ENCODE measurements at regions not wholly inside any gene's neighbourhood (a gene's known extent, or its start where the extent isn't known, plus 50 kb on each side); places are given as distances from the start of the nearest gene placed in this dataset.

DNA sequence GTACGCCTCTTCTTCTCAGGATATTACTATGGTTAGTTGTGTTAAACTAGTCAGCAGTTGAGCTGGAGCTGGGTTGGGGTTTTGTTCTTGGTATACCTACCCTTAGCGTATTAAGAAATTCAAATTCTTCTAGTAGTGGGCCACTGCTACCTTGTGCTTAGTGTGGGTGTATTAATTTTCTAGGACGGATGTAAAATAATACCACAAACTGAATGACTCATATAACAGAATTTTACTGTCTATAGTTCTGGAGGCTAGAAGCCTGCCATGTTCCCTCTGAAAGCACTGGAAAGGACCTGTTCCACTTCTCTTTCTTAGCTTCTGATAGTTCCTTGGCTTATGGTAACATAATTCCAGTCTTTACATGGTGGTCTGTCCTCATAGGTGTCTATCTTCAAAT, 1274.7 kb downstream of the ADGRL3 start:
- peaks cover 8% of the 10 kb centered on the region for H3K4me1 ChIP-seq (ENCODE audit: control insufficient read depth, insufficient read depth, low read length)
- no peaks in the 10 kb centered on the region for H3K27me3 ChIP-seq (ENCODE audit: control insufficient read depth, insufficient read depth, low read length, poor library complexity, severe bottlenecking)
- no peak overlapping the region for H3K9ac ChIP-seq (ENCODE audit: extremely low read depth, low read length, poor library complexity, severe bottlenecking)
- Mint-ChIP-seq H3K9me3 (no peaks in the 10 kb centered on the region), H3K36me3 (ENCODE audit: low read depth) (no peaks in the 10 kb centered on the region), H3K27me3 (ENCODE audit: insufficient read depth) (no peaks in the 10 kb centered on the region), H3K4me1 (peaks cover 9% of the 10 kb centered on the region), H3K4me3 (no peak overlapping the region), H3K27ac (no peak overlapping the region)
- H3K36me3 ChIP-seq (ENCODE audit: control insufficient read depth, insufficient read depth, low read length): no peaks in the 10 kb centered on the region
- no peaks in the 10 kb centered on the region for H3K9me3 ChIP-seq (ENCODE audit: control insufficient read depth, low read length)
- TF ChIP-seq, protein P1, sequence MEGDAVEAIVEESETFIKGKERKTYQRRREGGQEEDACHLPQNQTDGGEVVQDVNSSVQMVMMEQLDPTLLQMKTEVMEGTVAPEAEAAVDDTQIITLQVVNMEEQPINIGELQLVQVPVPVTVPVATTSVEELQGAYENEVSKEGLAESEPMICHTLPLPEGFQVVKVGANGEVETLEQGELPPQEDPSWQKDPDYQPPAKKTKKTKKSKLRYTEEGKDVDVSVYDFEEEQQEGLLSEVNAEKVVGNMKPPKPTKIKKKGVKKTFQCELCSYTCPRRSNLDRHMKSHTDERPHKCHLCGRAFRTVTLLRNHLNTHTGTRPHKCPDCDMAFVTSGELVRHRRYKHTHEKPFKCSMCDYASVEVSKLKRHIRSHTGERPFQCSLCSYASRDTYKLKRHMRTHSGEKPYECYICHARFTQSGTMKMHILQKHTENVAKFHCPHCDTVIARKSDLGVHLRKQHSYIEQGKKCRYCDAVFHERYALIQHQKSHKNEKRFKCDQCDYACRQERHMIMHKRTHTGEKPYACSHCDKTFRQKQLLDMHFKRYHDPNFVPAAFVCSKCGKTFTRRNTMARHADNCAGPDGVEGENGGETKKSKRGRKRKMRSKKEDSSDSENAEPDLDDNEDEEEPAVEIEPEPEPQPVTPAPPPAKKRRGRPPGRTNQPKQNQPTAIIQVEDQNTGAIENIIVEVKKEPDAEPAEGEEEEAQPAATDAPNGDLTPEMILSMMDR (conservative IDR thresholded peaks at IDR 0.05): no peak
- no peak for DNase-seq
- H3K4me3 ChIP-seq (ENCODE audit: low read length): no peak overlapping the region
- 98% methylated on average over 2 of the region's 3 CpGs; no CpG with 5 or more reads in 1 of the 2 experiments for WGBS, 2 experiments (ENCODE audit: insufficient coverage in 1 of 2, insufficient read length in 1 of 2)
- no peak overlapping the region for H3K27ac ChIP-seq (ENCODE audit: low read depth, low read length)

DNA sequence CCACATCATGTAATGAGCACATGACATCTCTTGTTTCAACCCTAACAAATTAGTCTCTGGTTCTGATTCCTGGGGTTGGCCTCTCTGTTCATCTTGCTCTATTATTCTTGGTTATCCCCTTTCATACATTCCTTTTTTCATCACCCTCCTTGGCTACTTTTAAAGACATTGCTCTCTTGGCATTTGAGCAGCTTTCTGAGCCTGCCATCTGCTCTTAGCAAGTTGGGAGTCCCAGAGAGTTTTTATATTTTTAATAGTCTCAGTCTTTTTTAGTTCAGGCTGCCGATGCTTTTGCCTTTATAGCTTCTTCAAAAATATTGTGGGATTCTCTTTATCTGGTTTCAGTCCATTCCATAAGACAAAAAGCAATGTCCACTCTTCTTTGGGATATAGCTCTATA, 1270.9 kb downstream of the ADGRL3 start:
- Mint-ChIP-seq H3K9me3 (no peaks in the 10 kb centered on the region), H3K4me1 (peaks cover 7% of the 10 kb centered on the region), H3K36me3 (ENCODE audit: low read depth) (no peaks in the 10 kb centered on the region), H3K27me3 (ENCODE audit: insufficient read depth) (no peaks in the 10 kb centered on the region), H3K27ac (no peak overlapping the region), H3K4me3 (no peak overlapping the region)
- H3K36me3 ChIP-seq (ENCODE audit: control insufficient read depth, insufficient read depth, low read length): no peaks in the 10 kb centered on the region
- TF ChIP-seq, protein P1 (conservative IDR thresholded peaks at IDR 0.05): no peak
- H3K9me3 ChIP-seq (ENCODE audit: control insufficient read depth, low read length): no peaks in the 10 kb centered on the region
- H3K4me3 ChIP-seq (ENCODE audit: low read length): no peak overlapping the region
- WGBS, 2 experiments (ENCODE audit: insufficient coverage in 1 of 2, insufficient read length in 1 of 2): 82% methylated on average over 1 of the region's 1 CpG; no CpG with 5 or more reads in 1 of the 2 experiments
- DNase-seq: no peak
- H3K27ac ChIP-seq (ENCODE audit: low read depth, low read length): no peak overlapping the region
- H3K27me3 ChIP-seq (ENCODE audit: control insufficient read depth, insufficient read depth, low read length, poor library complexity, severe bottlenecking): no peaks in the 10 kb centered on the region
- no peak overlapping the region for H3K9ac ChIP-seq (ENCODE audit: extremely low read depth, low read length, poor library complexity, severe bottlenecking)
- peaks cover 6% of the 10 kb centered on the region for H3K4me1 ChIP-seq (ENCODE audit: control insufficient read depth, insufficient read depth, low read length)

DNA sequence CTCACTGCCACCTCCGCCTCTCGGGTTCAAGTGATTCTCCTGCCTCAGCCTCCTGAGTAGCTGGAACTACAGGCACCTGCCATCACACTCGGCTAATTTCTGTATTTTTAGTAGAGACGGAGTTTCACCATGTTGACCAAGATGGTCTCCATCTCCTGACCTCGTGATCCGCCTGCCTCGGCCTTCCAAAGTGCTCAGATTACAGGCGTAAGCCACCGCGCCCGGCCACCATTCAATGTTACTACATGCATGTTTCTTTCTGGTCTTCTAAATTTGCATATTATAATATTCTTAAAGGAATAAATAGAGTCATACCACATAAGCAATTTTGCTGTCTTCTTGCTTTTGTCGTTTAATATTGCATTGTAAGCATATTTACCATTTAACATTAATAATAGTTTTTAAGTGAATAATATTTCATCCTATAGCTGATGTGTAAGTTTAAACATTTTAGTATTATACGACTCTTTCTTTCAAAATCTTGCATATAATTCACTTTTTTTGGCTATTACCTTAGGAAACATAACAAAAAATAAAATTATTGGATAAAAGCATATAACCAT, 1270.4 kb downstream of the ADGRL3 start:
- Mint-ChIP-seq H3K36me3 (ENCODE audit: low read depth) (no peaks in the 10 kb centered on the region), H3K27ac (no peak overlapping the region), H3K9me3 (no peaks in the 10 kb centered on the region), H3K4me3 (no peak overlapping the region), H3K4me1 (peaks cover 2% of the 10 kb centered on the region), H3K27me3 (ENCODE audit: insufficient read depth) (no peaks in the 10 kb centered on the region)
- no peak overlapping the region for H3K4me3 ChIP-seq (ENCODE audit: low read length)
- H3K27me3 ChIP-seq (ENCODE audit: control insufficient read depth, insufficient read depth, low read length, poor library complexity, severe bottlenecking): no peaks in the 10 kb centered on the region
- WGBS, 2 experiments (ENCODE audit: insufficient coverage in 1 of 2, insufficient read length in 1 of 2): 94 to 96% methylated on average over 5 to 9 of the region's 13 CpGs
- H3K36me3 ChIP-seq (ENCODE audit: control insufficient read depth, insufficient read depth, low read length): no peaks in the 10 kb centered on the region
- no peaks in the 10 kb centered on the region for H3K9me3 ChIP-seq (ENCODE audit: control insufficient read depth, low read length)
- no peak overlapping the region for H3K9ac ChIP-seq (ENCODE audit: extremely low read depth, low read length, poor library complexity, severe bottlenecking)
- TF ChIP-seq, protein P1 (conservative IDR thresholded peaks at IDR 0.05): no peak
- H3K4me1 ChIP-seq (ENCODE audit: control insufficient read depth, insufficient read depth, low read length): peaks cover 1% of the 10 kb centered on the region
- no peak overlapping the region for H3K27ac ChIP-seq (ENCODE audit: low read depth, low read length)
- DNase-seq: no peak
